Fibroblast of lung (primary cell): ENCODE measurements at regions not wholly inside any gene's neighbourhood (a gene's known extent, or its start where the extent isn't known, plus 50 kb on each side); places are given as distances from the start of the nearest gene placed in this dataset.

ENCODE experiments used
- DNase-seq, 2 donors: peaks; one replicate each; pipeline versions ENCODE4 v3.0.0 to v3.0.0-alpha.2; 2010; ENCODE audit warnings: low read depth in 2 of 2
- H2AFZ ChIP-seq: 2 replicates; pipeline ENCODE4 v1.5.1; 2012; ENCODE audit warnings: low read length, control low read depth, inconsistent platforms
- H3K27ac ChIP-seq: 2 replicates; pipeline ENCODE4 v1.5.1; 2011; ENCODE audit warnings: low read length, control low read depth; ENCODE audit not compliant: insufficient read depth
- H3K27me3 ChIP-seq: 2 replicates; pipeline ENCODE4 v1.5.1; 2011; ENCODE audit warnings: mild to moderate bottlenecking, low read length; ENCODE audit not compliant: control insufficient read depth, insufficient read depth
- H3K36me3 ChIP-seq: 2 replicates; pipeline ENCODE4 v1.5.1; 2011; ENCODE audit warnings: low read length; ENCODE audit not compliant: control insufficient read depth, insufficient read depth
- H3K4me1 ChIP-seq: 2 replicates; pipeline ENCODE4 v1.5.1; 2011; ENCODE audit warnings: low read length; ENCODE audit not compliant: control insufficient read depth, insufficient read depth; ENCODE audit errors: extremely low read depth
- H3K4me2 ChIP-seq: 2 replicates; pipeline ENCODE4 v1.5.1; 2011; ENCODE audit warnings: low read length, control low read depth; ENCODE audit not compliant: insufficient read depth; ENCODE audit errors: extremely low read depth
- H3K4me3 ChIP-seq, 4 experiments: fragments of 200-600 bp in 1 of 4; sonication (generic) in 1 of 4; replicated peaks in 1 of 4; 2 replicates each; pipeline ENCODE4 v1.5.1; 2011 to 2016; ENCODE audit warnings: low read length in 4 of 4, low read depth in 3 of 4, mild to moderate bottlenecking in 3 of 4, control low read depth in 2 of 4, inconsistent platforms in 1 of 4, mixed read lengths in 1 of 4; ENCODE audit not compliant: insufficient read depth in 1 of 4; ENCODE audit errors: control extremely low read depth in 1 of 4
- H3K79me2 ChIP-seq: 2 replicates; pipeline ENCODE4 v1.5.1; 2012; ENCODE audit warnings: mild to moderate bottlenecking, low read length, inconsistent platforms; ENCODE audit not compliant: control insufficient read depth, insufficient read depth
- H3K9ac ChIP-seq: 2 replicates; pipeline ENCODE4 v1.5.1; 2011; ENCODE audit warnings: mild to moderate bottlenecking, low read length, control low read depth; ENCODE audit not compliant: insufficient read depth
- H3K9me3 ChIP-seq: 2 replicates; pipeline ENCODE4 v1.5.1; 2012; ENCODE audit warnings: low read depth, low read length; ENCODE audit not compliant: control insufficient read depth, insufficient read depth
- H4K20me1 ChIP-seq: 2 replicates; pipeline ENCODE4 v1.5.1; 2011; ENCODE audit warnings: low read length; ENCODE audit not compliant: control insufficient read depth, insufficient read depth; ENCODE audit errors: extremely low read depth
- EZH2 ChIP-seq: IDR thresholded peaks from 2 replicates; pipeline ENCODE4 v1.5.1; 2012; ENCODE audit warnings: low read length, control low read depth, mild to moderate bottlenecking; ENCODE audit errors: missing control alignments
- TF ChIP-seq, protein P1 (sequence below), 2 donors: IDR thresholded peaks in 1 of 2; conservative IDR thresholded peaks in 1 of 2; 1 replicate in 1 of 2; 2 replicates in 1 of 2; pipeline ENCODE4 v1.5.1; 2011 to 2012; ENCODE audit warnings: low read length in 2 of 2, control low read depth in 1 of 2, inconsistent platforms in 1 of 2, low read depth in 1 of 2, mild to moderate bottlenecking in 1 of 2

DNA sequence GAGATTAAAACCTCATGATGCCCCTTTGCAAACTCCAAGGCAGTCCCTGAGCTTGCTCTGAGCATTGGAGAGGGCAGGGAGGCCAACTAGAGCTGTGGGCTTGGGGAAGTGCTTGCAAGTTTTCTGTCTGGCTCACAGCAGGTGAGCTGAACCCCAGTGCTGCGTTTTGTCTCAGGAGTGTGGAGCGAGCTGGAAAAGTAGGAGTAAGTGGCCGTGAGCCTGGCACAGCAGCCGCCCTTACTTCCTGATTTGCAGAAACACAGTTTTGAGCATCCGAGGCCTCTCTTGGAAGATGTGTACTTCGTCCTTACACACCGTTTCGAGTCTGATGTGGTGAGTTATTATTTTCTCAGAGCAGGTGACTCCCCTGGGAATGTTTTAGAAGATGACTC lies 221.2 kb upstream of the C1orf174 start:
- Histone ChIP-seq H3K79me2 (no peaks in the 10 kb centered on the region), H3K27me3 (no peaks in the 10 kb centered on the region), H3K9ac (no peak overlapping the region), H3K4me1 (no peaks in the 10 kb centered on the region), H4K20me1 (no peaks in the 10 kb centered on the region), H2AFZ (no peak overlapping the region), H3K36me3 (no peaks in the 10 kb centered on the region), H3K4me2 (no peak overlapping the region), H3K9me3 (no peaks in the 10 kb centered on the region), H3K27ac (no peak overlapping the region), H3K4me3 (no peak overlapping the region)
- TF ChIP-seq, protein P1, sequence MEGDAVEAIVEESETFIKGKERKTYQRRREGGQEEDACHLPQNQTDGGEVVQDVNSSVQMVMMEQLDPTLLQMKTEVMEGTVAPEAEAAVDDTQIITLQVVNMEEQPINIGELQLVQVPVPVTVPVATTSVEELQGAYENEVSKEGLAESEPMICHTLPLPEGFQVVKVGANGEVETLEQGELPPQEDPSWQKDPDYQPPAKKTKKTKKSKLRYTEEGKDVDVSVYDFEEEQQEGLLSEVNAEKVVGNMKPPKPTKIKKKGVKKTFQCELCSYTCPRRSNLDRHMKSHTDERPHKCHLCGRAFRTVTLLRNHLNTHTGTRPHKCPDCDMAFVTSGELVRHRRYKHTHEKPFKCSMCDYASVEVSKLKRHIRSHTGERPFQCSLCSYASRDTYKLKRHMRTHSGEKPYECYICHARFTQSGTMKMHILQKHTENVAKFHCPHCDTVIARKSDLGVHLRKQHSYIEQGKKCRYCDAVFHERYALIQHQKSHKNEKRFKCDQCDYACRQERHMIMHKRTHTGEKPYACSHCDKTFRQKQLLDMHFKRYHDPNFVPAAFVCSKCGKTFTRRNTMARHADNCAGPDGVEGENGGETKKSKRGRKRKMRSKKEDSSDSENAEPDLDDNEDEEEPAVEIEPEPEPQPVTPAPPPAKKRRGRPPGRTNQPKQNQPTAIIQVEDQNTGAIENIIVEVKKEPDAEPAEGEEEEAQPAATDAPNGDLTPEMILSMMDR (conservative IDR thresholded peaks at IDR 0.05 in 1 of 2, IDR thresholded peaks at IDR 0.05 in 1 of 2; ENCODE audit: low read depth in 1 of 2, low read length in 2 of 2), result no peak
- TF ChIP-seq EZH2, result no peak
- no peak for DNase-seq

DNA sequence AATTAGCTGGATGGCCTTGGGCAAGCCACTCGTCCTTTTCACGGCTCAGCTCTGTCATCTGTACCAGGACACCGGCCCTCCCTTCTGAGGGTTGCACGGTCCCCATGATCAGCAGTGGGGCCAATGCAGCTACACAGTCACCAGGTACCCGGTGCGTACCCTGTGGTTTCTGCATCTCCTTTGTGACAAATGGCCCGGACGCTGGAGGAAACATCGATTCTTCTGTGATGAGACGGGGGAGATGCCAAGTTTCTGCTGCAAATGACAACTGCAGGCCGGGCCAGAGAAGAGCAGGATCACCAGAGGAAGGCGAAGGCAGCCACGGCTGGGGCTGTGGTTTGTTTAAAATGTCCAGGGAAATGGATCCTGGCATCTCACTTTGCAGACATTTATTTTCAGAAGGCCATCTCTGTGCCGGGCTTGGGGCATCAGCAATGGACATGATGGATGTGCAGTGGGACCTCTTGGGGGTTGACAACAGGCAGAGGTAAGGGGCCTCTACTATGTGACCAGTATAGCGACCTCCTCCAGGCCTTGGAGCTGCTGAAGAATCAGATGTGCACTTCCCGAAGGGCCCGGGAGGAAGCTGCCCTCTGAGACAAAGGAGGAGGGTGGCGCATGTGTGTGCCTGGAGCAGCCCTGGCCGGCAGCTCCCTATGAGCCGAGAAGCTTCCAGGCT lies 221.9 kb upstream of the C1orf174 start:
- Histone ChIP-seq H3K27ac (no peak overlapping the region), H3K4me3 (no peak overlapping the region), H3K79me2 (no peaks in the 10 kb centered on the region), H3K9ac (no peak overlapping the region), H3K4me2 (no peak overlapping the region), H3K9me3 (no peaks in the 10 kb centered on the region), H3K36me3 (no peaks in the 10 kb centered on the region), H3K4me1 (no peaks in the 10 kb centered on the region), H2AFZ (no peak overlapping the region), H4K20me1 (no peaks in the 10 kb centered on the region), H3K27me3 (no peaks in the 10 kb centered on the region)
- DNase-seq, result no peak
- TF ChIP-seq EZH2, result no peak
- TF ChIP-seq, protein P1 (conservative IDR thresholded peaks at IDR 0.05 in 1 of 2, IDR thresholded peaks at IDR 0.05 in 1 of 2; ENCODE audit: low read depth in 1 of 2, low read length in 2 of 2), result no peak

DNA sequence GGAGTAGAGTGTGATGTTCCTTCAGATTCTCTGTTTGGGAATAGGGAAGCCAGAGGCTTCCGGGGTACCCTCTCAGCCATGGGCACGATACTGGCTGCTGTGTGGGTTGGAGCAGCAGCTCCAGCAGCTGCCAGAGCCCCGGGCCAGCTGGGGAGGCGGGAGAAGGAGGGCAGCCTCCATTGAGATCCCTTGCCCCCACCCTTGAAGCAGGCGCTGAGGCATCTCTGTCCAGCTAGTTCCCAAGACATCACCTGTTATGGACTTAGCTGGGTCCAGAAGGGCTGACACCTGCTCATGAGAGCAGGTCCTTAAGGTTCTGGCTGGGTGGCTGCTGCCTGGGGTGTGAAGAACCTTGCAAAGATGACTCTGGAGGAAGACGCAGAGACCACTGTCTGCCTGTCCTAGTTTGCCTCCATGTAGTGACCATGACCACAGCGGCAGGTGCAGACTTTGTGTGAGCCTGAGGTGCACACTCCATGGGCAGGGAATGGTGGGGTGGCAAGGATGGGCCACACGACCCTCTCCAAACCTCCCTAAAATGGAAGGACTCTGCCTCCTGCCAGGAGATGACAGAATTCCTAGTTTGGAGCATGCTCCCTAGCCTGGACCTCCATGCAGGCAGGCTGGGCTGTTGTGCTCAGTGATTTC lies 222.6 kb upstream of the C1orf174 start:
- Histone ChIP-seq H3K9ac (no peak overlapping the region), H3K36me3 (no peaks in the 10 kb centered on the region), H3K4me3 (no peak overlapping the region), H4K20me1 (no peaks in the 10 kb centered on the region), H3K4me1 (no peaks in the 10 kb centered on the region), H3K4me2 (no peak overlapping the region), H3K27me3 (no peaks in the 10 kb centered on the region), H3K9me3 (no peaks in the 10 kb centered on the region), H3K27ac (no peak overlapping the region), H3K79me2 (no peaks in the 10 kb centered on the region), H2AFZ (no peak overlapping the region)
- no peak for DNase-seq
- TF ChIP-seq, protein P1 (conservative IDR thresholded peaks at IDR 0.05 in 1 of 2, IDR thresholded peaks at IDR 0.05 in 1 of 2; ENCODE audit: low read depth in 1 of 2, low read length in 2 of 2), result no peak
- TF ChIP-seq EZH2, result no peak
